ENCODE measurements at regions not wholly inside any gene's neighbourhood (a gene's known extent, or its start where the extent isn't known, plus 50 kb on each side); places are given as distances from the start of the nearest gene placed in this dataset.

DNA sequence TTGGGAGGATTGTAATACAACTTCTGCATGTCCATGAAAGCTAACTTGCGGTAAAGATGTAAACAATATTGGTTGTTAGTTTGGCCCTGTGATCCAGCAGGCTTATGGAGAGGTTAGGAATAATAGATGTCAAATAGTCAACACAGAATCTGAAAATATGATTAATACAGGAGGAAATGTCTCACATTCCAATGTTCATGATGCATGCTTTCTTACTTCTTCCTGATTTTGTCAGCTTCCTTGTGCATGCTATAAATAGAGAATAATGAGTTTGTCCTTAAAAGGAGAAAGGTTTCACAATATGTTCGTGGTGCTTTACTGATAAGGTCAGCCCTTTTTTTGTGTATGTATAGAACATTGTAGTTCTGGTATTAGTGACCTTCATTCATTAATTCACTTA, 136.7 kb downstream of the MMUT start:
- Histone ChIP-seq H3K27me3 (ENCODE audit: insufficient read depth, low read length) (no peaks in the 10 kb centered on the region), H3K4me3 (replicated peaks in 1 of 2; ENCODE audit: low read depth in 1 of 2, low read length in 2 of 2) (peak overlapping the region in 1 of 2 experiments; percentile 24; a peak in 1 of 4 replicates), H3K9ac (ENCODE audit: low read length) (no peak overlapping the region), H4K20me1 (ENCODE audit: insufficient read depth) (no peaks in the 10 kb centered on the region), H3K4me2 (ENCODE audit: low read length) (peak overlapping the region; percentile 36), H3K79me2 (ENCODE audit: insufficient read depth, low read length) (no peaks in the 10 kb centered on the region), H2AFZ (ENCODE audit: low read depth, low read length, poor library complexity, severe bottlenecking) (peak overlapping the region; percentile 19), H3K9me2 (ENCODE audit: insufficient read depth) (no peaks in the 10 kb centered on the region), H3K4me1 (ENCODE audit: control insufficient read depth in 1 of 2, insufficient read depth in 2 of 2, low read length in 2 of 2) (peaks cover 0 to 18% of the 10 kb centered on the region in 2 experiments; a peak in 2 of 4 replicates), H3K36me3 (ENCODE audit: control insufficient read depth in 1 of 2, insufficient read depth in 2 of 2, low read length in 2 of 2) (no peaks in the 10 kb centered on the region), H3K27ac (ENCODE audit: low read depth, low read length) (no peak overlapping the region), H3K9me3 (ENCODE audit: control insufficient read depth in 1 of 2, insufficient read depth in 1 of 2, low read depth in 1 of 2, low read length in 2 of 2) (no peaks in the 10 kb centered on the region)
- ChIA-PET CTCF (no interaction called here), RAD21 (ENCODE audit: low non-redundant PET in 1 of 2, low total read pairs in 2 of 2, uncharacterized antibody in 2 of 2, unreplicated experiment in 2 of 2) (no interaction called here), POLR2A (no interaction called here)
- TF ChIP-seq JUND (IDR thresholded peaks at IDR 0.05) = 0 out of 2 replicates have a peak, but pooled peaks have one; percentile 17
- TF ChIP-seq, protein P1, sequence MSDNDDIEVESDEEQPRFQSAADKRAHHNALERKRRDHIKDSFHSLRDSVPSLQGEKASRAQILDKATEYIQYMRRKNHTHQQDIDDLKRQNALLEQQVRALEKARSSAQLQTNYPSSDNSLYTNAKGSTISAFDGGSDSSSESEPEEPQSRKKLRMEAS (IDR thresholded peaks at IDR 0.05) = no peak
- no peak for TF ChIP-seq ZFX (IDR thresholded peaks at IDR 0.05)
- peak; percentile 23; the same call in 1 of the 2 replicates for TF ChIP-seq CEBPB (IDR thresholded peaks at IDR 0.05; ENCODE audit: low read depth)
- peak; percentile 67; the same call in 1 of the 2 replicates for TF ChIP-seq SRF (IDR thresholded peaks at IDR 0.05; ENCODE audit: low read depth)
- DNase-seq (ENCODE audit: low read depth, low spot score) (no peak), ATAC-seq (no peak)
- no TSS peak for BruUV-seq (replicated peaks)
- intact Hi-C loops (cut with micrococcal nuclease) = no loop called here

DNA sequence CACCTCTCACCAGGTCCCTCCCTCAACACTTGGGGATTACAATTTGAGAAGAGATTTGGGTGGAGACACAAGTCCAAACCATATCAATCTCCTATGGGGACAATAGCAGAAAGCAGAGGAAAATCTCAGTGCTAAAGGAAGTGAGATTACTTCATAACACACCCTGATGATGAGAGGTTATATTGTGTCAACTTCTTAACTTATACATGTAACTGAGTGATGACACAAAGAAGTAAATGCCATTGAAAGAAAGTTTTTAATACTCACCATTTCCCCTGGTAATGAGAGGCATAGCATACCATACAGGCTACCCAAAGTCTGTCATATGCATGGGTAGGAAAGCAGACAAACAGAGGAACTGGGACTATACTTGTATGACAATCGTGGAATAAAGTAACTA, 137.2 kb downstream of the MMUT start:
- H3K27me3 ChIP-seq (ENCODE audit: insufficient read depth, low read length) = no peaks in the 10 kb centered on the region
- H3K36me3 ChIP-seq (ENCODE audit: control insufficient read depth in 1 of 2, insufficient read depth in 2 of 2, low read length in 2 of 2) = no peaks in the 10 kb centered on the region
- POLR2A ChIA-PET = no interaction called here
- H4K20me1 ChIP-seq (ENCODE audit: insufficient read depth) = no peaks in the 10 kb centered on the region
- no peaks in the 10 kb centered on the region for H3K9me2 ChIP-seq (ENCODE audit: insufficient read depth)
- peak overlapping the region; percentile 19 for H2AFZ ChIP-seq (ENCODE audit: low read depth, low read length, poor library complexity, severe bottlenecking)
- no TSS peak for BruUV-seq (replicated peaks)
- H3K4me1 ChIP-seq (ENCODE audit: control insufficient read depth in 1 of 2, insufficient read depth in 2 of 2, low read length in 2 of 2) = peaks cover 0 to 18% of the 10 kb centered on the region in 2 experiments; a peak in 2 of 4 replicates
- H3K27ac ChIP-seq (ENCODE audit: low read depth, low read length) = no peak overlapping the region
- no peak for DNase-seq (ENCODE audit: low read depth, low spot score)
- no peaks in the 10 kb centered on the region for H3K9me3 ChIP-seq (ENCODE audit: control insufficient read depth in 1 of 2, insufficient read depth in 1 of 2, low read depth in 1 of 2, low read length in 2 of 2)
- TF ChIP-seq CEBPB (IDR thresholded peaks at IDR 0.05; ENCODE audit: low read depth) (no peak), CTCF (IDR thresholded peaks at IDR 0.05 in 2 of 3, conservative IDR thresholded peaks at IDR 0.05 in 1 of 3; ENCODE audit: borderline replicate concordance in 1 of 3, insufficient read depth in 1 of 3, low read depth in 2 of 3, low read length in 2 of 3) (no peak), ZNF274 (IDR thresholded peaks at IDR 0.05; ENCODE audit: low read depth, low read length) (no peak), SRF (IDR thresholded peaks at IDR 0.05; ENCODE audit: low read depth) (no peak), EZH2phosphoT487 (IDR thresholded peaks at IDR 0.05; ENCODE audit: borderline replicate concordance) (no peak), JUND (IDR thresholded peaks at IDR 0.05) (no peak), ELF1 (IDR thresholded peaks at IDR 0.05; ENCODE audit: borderline replicate concordance, low read depth) (no peak), CBX3 (IDR thresholded peaks at IDR 0.05; ENCODE audit: low read depth) (no peak), TCF7L2 (IDR thresholded peaks at IDR 0.05; ENCODE audit: borderline replicate concordance, extremely low read depth, insufficient read depth, insufficient read length) (no peak), FOSL1 (IDR thresholded peaks at IDR 0.05; ENCODE audit: low read depth) (no peak), POLR2A (IDR thresholded peaks at IDR 0.05; ENCODE audit: borderline replicate concordance, extremely low read depth, insufficient read depth, insufficient read length) (no peak), EGR1 (IDR thresholded peaks at IDR 0.05; ENCODE audit: low read depth) (no peak)
- CTCF ChIA-PET = no interaction called here
- H3K9ac ChIP-seq (ENCODE audit: low read length) = no peak overlapping the region
- H3K4me2 ChIP-seq (ENCODE audit: low read length) = peak overlapping the region; percentile 36
- intact Hi-C loops (cut with micrococcal nuclease) = no loop called here
- ATAC-seq = no peak
- peak overlapping the region in 1 of 2 experiments; percentile 24; a peak in 1 of 4 replicates for H3K4me3 ChIP-seq (replicated peaks in 1 of 2; ENCODE audit: low read depth in 1 of 2, low read length in 2 of 2)
- H3K79me2 ChIP-seq (ENCODE audit: insufficient read depth, low read length) = no peaks in the 10 kb centered on the region
- RAD21 ChIA-PET (ENCODE audit: low non-redundant PET in 1 of 2, low total read pairs in 2 of 2, uncharacterized antibody in 2 of 2, unreplicated experiment in 2 of 2) = no interaction called here
